Urinary bladder (tissue), 3 donors: ENCODE measurements at regions not wholly inside any gene's neighbourhood (a gene's known extent, or its start where the extent isn't known, plus 50 kb on each side); places are given as distances from the start of the nearest gene placed in this dataset.

Experiments used
- DNase-seq: peaks from one replicate; pipeline ENCODE4 v3.0.0-alpha.2; 2015; ENCODE audit errors: extremely low spot score
- H3K27ac ChIP-seq: one replicate; pipeline ENCODE4 v1.5.1; 2013; ENCODE audit warnings: low read depth, mild to moderate bottlenecking, moderate library complexity
- H3K36me3 ChIP-seq: one replicate; pipeline ENCODE4 v1.6.1; 2013; ENCODE audit warnings: mild to moderate bottlenecking, moderate library complexity; ENCODE audit not compliant: insufficient read depth
- H3K4me1 ChIP-seq: one replicate; pipeline ENCODE4 v1.6.1; 2013; ENCODE audit warnings: mild to moderate bottlenecking, moderate library complexity; ENCODE audit not compliant: insufficient read depth
- H3K4me3 ChIP-seq: one replicate; pipeline ENCODE4 v1.5.1; 2013; ENCODE audit warnings: low read depth, low read length
- WGBS: extraction: QIAGEN DNeasy Blood & Tissue Kit; methylation state at CpG from one replicate; pipeline ENCODE4 v1.1.7; 2013; 5-methylcytosine and 5-hydroxymethylcytosine counted together
- donor health status: healthy with polysubstance abuse.
- donor health status: healthy.

DNA sequence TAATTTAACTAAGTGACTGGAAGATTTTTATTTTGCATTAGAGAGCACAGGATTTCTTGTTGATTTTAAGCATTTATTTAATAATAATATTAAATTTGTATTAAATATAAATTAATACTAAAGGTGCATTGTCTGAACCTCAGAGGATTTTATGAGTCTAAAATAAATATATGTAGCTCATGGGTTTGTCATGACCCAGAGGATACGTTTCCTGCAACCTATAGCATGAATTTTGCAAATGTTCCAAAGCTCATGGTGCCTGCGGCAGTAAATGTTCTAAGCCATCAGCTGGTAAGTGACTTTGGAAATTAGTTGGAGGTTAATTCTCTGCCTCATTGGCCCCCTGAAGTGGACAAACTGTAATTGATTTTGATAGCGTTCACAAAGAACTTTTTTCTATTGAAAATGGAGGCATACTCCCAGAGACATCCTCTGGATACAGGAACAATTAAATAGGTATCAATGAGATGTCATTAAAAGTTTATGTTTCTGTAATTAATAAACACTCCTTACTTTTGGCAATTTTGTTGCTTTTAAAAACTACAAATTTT lies 397.4 kb downstream of the ANKRD7 start:
- H3K36me3 ChIP-seq = no peaks in the 10 kb centered on the region
- no peaks in the 10 kb centered on the region for H3K4me1 ChIP-seq
- no peak overlapping the region for H3K27ac ChIP-seq
- 59% methylated on average over 3 of the region's 3 CpGs for WGBS
- no peak overlapping the region for H3K4me3 ChIP-seq
- no peak for DNase-seq

DNA sequence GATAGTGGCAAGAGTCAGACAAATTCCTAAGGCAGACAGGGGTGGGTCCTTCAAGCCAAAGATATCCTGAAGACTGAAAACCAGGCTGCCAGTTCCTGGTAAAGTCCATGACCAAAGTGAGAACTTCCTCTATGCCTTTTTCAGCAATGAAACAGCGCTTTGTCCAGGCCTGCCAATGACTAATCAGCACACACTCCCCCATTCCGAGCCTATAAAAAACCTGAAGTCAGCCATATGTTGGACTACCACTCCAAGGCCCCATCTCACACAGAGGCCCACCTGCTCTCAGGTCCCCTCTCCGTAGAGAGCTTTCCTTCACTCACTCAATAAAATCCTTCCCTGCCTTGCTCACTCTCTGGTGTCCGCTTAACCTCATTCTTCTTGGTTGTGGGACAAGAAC lies 402.2 kb downstream of the ANKRD7 start:
- Histone ChIP-seq H3K27ac (no peak overlapping the region), H3K4me1 (no peaks in the 10 kb centered on the region), H3K4me3 (no peak overlapping the region), H3K36me3 (no peaks in the 10 kb centered on the region)
- 82% methylated on average over 4 of the region's 4 CpGs for WGBS
- DNase-seq = no peak

DNA sequence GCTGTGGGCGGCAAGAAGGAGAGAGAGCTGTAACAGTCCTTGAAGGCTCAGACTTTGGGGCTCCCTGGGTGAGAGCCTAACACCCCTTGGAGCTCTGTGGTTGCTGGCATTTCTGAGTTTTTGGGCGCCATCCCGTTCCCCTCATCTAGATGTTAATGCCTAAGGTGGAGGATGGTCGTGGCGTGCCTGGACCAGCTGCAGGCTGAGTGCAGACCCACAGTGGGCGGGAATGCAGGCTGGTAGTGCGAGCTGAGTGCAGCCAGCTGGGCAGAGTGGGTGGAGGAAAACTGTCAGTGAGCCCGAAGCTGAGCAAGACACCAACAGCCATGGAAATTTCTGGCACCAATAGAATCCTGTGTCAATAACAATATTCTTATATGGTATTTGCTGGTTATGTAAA lies 403.0 kb downstream of the ANKRD7 start:
- H3K27ac ChIP-seq = no peak overlapping the region
- DNase-seq = no peak
- no peaks in the 10 kb centered on the region for H3K4me1 ChIP-seq
- WGBS = 90% methylated on average over 8 of the region's 8 CpGs
- no peaks in the 10 kb centered on the region for H3K36me3 ChIP-seq
- H3K4me3 ChIP-seq = no peak overlapping the region

DNA sequence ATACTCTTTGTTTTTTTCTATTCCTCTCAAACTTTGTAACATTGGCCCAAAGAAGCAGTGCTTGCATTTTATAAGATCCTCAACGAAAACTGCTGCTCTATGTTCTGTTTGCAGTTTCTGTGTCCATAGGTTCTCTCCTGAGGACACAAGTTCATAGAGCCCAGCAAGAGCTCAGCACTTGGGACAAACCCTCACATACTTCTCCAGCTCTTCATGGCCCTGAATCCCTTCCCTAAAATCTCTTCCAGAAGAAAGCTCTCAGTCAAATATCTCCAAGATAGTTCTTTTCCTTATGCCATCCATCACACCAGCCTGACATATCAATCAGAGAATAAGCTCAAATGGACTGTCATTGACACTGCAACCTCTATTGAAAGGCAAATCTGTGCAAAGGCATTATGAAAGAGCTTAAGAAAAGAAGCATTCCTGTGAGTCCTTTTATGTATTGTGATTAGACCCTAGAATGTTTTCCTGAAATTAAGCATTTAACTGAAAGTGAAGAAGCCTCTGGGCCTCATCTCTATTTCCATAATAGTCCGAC lies 405.5 kb downstream of the ANKRD7 start:
- no peak for DNase-seq
- Histone ChIP-seq H3K27ac (no peak overlapping the region), H3K4me1 (no peaks in the 10 kb centered on the region), H3K36me3 (no peaks in the 10 kb centered on the region), H3K4me3 (no peak overlapping the region)
- 33% methylated on average over 2 of the region's 2 CpGs for WGBS

DNA sequence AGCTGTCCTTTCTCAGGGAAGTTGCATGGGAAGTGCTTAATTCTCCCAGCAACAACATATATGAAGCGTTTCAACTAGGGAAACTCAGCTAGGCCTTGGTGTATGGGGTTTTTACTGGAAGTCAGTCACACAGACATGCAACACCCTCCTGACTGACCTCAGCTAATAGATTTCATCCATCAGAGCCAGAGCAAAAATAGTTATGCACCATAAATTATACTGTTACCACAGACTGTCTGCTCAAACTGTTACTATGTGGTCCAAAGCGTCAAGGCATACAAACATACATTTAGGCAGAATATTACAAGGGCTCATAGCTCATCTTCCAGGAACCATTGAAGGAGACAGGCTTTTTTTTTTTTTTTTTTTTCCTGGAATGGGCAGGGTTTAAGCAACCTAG lies 417.9 kb downstream of the ANKRD7 start:
- 85% methylated on average over 2 of the region's 2 CpGs for WGBS
- DNase-seq = no peak
- Histone ChIP-seq H3K4me3 (no peak overlapping the region), H3K36me3 (no peaks in the 10 kb centered on the region), H3K27ac (no peak overlapping the region), H3K4me1 (no peaks in the 10 kb centered on the region)

DNA sequence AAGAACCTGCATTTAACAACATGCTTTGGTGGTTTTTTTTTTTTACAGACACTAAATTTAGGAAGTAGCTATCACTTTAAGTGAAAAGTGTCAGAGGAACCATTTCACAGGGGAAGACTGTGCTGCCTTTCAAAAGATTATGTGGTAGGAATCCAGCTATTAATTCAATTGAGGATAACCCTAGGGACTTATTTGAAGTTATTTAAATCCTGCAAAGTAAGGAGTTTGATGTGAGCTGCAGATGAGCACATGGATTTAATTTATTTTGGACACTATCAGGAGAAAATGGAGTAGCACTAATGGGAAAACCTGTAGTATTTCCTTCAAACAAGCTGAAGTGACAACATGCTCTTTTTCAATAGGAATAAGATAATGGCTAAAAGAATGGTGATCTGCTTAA lies 419.8 kb downstream of the ANKRD7 start:
- no peak for DNase-seq
- no peaks in the 10 kb centered on the region for H3K36me3 ChIP-seq
- H3K27ac ChIP-seq = no peak overlapping the region
- H3K4me1 ChIP-seq = no peaks in the 10 kb centered on the region
- H3K4me3 ChIP-seq = no peak overlapping the region

DNA sequence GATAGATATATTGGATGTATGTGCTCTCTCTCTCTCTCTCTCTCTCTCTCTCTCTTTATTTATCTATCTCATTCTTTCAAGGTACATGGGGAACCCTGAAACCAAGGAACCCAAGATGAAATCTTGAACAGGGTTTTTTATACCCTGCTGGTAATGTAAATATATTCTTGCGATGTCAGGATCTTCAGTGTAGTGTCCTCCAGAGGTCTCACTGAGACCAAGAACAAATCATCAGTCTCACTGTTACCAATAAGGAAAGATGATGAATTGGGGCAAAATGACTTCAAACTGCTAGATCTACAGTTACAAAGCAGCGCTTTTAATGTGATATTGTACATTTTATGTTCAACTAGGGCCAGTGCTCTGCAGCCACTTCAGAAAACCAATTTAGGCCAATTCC lies 423.5 kb downstream of the ANKRD7 start:
- no peaks in the 10 kb centered on the region for H3K4me1 ChIP-seq
- no peak overlapping the region for H3K27ac ChIP-seq
- H3K4me3 ChIP-seq = no peak overlapping the region
- no peak for DNase-seq
- WGBS = 87% methylated on average over 2 of the region's 2 CpGs
- H3K36me3 ChIP-seq = no peaks in the 10 kb centered on the region

DNA sequence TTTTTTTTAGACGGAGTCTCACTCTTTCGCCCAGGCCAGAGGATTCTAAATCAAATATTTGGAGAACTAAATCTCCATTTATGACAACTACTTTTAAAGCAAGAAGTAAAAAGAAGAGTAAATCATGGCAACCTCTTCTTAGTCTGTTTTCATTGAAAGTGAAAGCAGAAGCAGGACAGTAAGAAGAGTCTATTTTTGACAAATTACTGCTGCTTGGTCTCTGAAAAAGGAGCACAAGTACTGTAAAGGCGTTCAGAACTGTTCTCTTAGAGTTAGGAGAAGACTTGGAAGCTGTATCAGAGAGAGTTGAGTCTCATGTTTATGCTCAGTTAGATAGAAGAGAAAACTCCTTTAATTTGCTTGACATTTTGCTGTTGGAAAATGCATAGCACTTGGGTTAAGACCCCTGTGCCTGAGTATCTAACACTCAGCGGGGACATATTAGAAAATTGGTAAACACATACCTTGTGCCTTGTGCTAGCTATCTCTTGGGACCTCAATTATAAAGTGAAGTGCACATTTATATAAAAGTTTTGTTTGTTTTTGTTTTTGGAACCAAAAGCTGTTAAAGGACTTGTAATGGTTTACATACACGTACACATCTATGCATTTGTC lies 433.0 kb downstream of the ANKRD7 start:
- H3K36me3 ChIP-seq = no peaks in the 10 kb centered on the region
- H3K4me1 ChIP-seq = no peaks in the 10 kb centered on the region
- H3K4me3 ChIP-seq = no peak overlapping the region
- no peak for DNase-seq
- H3K27ac ChIP-seq = no peak overlapping the region
- WGBS = 58% methylated on average over 5 of the region's 5 CpGs

DNA sequence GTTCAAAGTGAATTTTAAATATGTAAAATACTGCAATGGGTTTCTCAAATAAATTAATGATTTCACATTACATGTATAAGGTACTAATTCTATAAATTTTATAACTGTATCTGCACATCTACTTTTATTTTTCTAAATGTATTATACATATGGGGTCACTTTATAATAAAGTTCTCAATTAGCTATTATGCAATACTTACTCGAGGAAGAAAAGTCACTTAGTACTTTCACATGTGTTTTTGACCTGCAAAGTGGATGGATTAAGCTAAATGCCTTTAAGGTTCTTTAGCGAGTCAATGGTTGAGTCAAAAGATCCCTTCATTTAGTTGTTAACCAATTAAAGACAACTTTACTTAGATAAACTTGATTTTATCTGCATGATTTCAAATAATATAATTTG lies 437.8 kb downstream of the ANKRD7 start:
- no peaks in the 10 kb centered on the region for H3K4me1 ChIP-seq
- H3K4me3 ChIP-seq = no peak overlapping the region
- no peak overlapping the region for H3K27ac ChIP-seq
- DNase-seq = no peak
- H3K36me3 ChIP-seq = no peaks in the 10 kb centered on the region
- 63% methylated on average over 2 of the region's 2 CpGs for WGBS

DNA sequence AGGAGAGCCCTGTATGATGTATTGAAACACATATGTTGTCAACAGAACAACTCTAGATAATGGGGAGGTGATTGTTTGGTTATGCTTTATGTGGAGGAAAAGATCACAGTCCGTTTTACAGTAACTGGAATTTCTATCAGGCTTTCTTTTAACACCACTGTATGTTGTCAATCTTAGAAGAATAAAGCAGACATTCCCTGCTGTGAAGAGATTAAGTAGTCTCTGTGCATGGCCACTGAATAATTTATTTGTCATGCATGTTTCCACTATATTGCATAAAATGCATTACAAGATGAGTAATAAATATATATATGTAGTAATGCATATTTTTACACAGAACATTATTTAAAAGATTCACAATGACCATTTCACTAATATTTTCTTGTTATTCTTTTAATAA lies 440.0 kb downstream of the ANKRD7 start:
- no peak for DNase-seq
- Histone ChIP-seq H3K4me1 (no peaks in the 10 kb centered on the region), H3K36me3 (no peaks in the 10 kb centered on the region), H3K27ac (no peak overlapping the region), H3K4me3 (no peak overlapping the region)
- 49% methylated on average over 1 of the region's 1 CpG for WGBS

DNA sequence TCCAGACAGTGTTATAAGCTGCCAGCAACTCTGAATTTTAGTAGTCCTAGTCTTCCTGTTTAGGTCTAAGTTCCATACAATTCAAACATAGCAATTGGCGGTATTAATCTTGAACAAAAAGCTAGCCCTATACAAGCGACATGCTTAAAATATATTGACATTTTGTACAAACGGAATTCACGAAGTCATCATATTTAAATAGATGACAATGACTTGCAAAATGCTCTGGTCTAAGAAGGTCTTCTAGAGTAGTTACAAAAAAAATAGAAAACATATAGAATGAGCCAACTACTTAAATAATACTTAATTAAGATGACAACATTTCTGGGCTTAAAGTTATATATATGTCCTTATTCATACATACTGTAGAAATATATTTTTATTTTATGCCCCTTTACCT lies 446.6 kb downstream of the ANKRD7 start:
- H3K4me1 ChIP-seq = no peaks in the 10 kb centered on the region
- DNase-seq = no peak
- WGBS = 86% methylated on average over 4 of the region's 4 CpGs
- no peaks in the 10 kb centered on the region for H3K36me3 ChIP-seq
- H3K27ac ChIP-seq = no peak overlapping the region
- no peak overlapping the region for H3K4me3 ChIP-seq

DNA sequence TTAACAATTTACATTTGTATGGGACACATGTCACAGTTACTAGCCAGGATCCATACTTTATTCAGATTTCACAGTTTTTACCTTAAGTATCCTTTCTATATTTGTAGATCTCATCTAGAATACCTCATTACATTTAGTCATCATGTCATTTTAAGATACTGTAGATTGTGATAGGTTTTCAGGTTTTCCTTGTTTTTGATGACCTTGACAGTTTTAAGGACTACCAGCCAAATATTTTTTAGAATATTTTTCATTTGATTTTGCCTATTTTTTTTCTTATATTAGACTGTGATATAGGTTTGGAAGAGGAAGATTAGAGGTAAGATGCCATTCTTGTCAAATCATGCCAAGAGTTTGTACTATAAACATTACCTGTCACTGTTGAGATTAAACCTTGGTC lies 460.3 kb downstream of the ANKRD7 start:
- no peak for DNase-seq
- Histone ChIP-seq H3K4me1 (no peaks in the 10 kb centered on the region), H3K4me3 (no peak overlapping the region), H3K36me3 (no peaks in the 10 kb centered on the region), H3K27ac (no peak overlapping the region)

DNA sequence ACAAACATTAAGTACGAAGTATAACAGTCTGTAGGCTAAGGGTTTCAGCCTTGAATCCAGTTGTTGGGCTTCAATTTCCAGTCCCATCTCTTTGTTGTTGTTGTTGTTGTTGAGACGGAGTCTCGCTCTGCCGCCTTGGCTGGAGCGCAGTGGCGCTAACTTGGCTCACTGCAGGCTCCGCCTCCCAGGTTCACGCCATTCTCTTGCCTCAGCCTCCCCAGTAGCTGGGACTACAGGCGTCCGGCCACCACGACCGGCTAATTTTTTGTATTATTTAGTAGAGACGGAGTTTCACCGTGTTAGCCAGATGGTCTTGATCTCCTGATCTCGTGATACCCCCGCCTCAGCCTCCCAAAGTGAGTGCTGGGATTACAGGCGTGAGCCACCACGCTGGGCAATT lies 464.9 kb downstream of the ANKRD7 start:
- H3K36me3 ChIP-seq = no peaks in the 10 kb centered on the region
- 96% methylated on average over 18 of the region's 18 CpGs for WGBS
- no peak overlapping the region for H3K27ac ChIP-seq
- H3K4me3 ChIP-seq = no peak overlapping the region
- H3K4me1 ChIP-seq = no peaks in the 10 kb centered on the region
- no peak for DNase-seq

DNA sequence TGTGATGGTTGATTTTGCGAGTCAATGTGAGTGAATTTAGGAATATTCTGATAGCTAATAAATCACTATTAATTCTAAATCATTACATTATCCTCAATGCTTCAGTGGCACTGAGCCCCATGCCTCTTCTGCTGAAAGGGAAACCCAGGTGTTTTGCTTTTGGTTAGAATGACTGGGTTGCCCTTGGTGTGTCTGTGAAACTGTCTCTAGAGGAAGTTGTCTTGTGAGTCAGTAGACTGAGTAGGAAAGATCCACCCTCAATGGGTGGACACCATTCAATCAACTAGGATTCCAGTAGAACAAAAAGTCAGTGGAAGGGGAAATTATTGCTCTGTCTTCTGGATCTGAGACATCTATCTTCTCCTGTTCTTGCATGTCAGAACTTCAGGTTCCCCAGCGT lies 472.4 kb downstream of the ANKRD7 start:
- WGBS = 93% methylated on average over 2 of the region's 2 CpGs
- Histone ChIP-seq H3K4me3 (no peak overlapping the region), H3K27ac (no peak overlapping the region), H3K36me3 (no peaks in the 10 kb centered on the region), H3K4me1 (no peaks in the 10 kb centered on the region)
- DNase-seq = no peak

DNA sequence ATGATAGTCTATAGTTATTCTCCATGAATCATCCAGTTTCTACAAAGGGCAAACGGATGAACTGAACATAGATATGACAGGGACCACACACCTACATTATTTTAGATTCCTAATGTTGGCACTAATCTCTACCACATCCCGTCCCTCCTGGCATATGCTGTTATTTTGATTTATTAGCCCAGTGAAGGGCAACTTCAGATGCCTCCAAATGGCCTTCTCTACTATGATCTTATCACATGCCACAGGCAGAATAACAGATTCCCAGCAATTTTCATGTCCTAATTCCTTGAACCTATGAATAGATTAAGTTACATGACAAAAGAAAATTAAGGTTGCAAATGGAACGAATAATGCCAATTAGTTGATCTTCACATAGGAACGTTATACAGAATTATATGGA lies 474.7 kb downstream of the ANKRD7 start:
- H3K27ac ChIP-seq = no peak overlapping the region
- no peaks in the 10 kb centered on the region for H3K4me1 ChIP-seq
- no peak overlapping the region for H3K4me3 ChIP-seq
- DNase-seq = no peak
- WGBS = 79% methylated on average over 4 of the region's 4 CpGs
- H3K36me3 ChIP-seq = no peaks in the 10 kb centered on the region
